Astrocyte of the spinal cord (primary cell): ENCODE measurements at regions not wholly inside any gene's neighbourhood (a gene's known extent, or its start where the extent isn't known, plus 50 kb on each side); places are given as distances from the start of the nearest gene placed in this dataset.

Experiments
- DNase-seq: peaks from one replicate; pipeline ENCODE4 v3.0.0; 2011; ENCODE audit warnings: low read depth, low spot score
- H3K4me3 ChIP-seq: 2 replicates; pipeline ENCODE4 v1.5.1; 2011; ENCODE audit warnings: low read depth, mild to moderate bottlenecking, low read length, moderate library complexity
- CTCF ChIP-seq: IDR thresholded peaks from 2 replicates; pipeline ENCODE4 v1.5.1; 2012; ENCODE audit warnings: low read depth, mild to moderate bottlenecking, low read length, inconsistent platforms
- in situ Hi-C: cut with HindIII; loops from 2 replicates; pipeline ENCODE4 v1.10.0; 2017; ENCODE audit warnings: low sequenced_read_pairs

GRCh38 chr13:22561581-22561980, 619.2 kb upstream of the SGCG start:
- TF ChIP-seq CTCF, result no peak
- in situ Hi-C loops, result no loop called here
- H3K4me3 ChIP-seq, result no peak overlapping the region
- DNase-seq, result no peak

GRCh38 chr13:22562116-22562515, 618.7 kb upstream of the SGCG start:
- H3K4me3 ChIP-seq, result no peak overlapping the region
- no peak for DNase-seq
- in situ Hi-C loops, result no loop called here
- no peak for TF ChIP-seq CTCF

GRCh38 chr13:22563272-22563671, 617.5 kb upstream of the SGCG start:
- no peak for DNase-seq
- H3K4me3 ChIP-seq, result no peak overlapping the region
- in situ Hi-C loops, result no loop called here
- TF ChIP-seq CTCF, result no peak

GRCh38 chr13:22569811-22570210, 611.0 kb upstream of the SGCG start:
- TF ChIP-seq CTCF, result no peak

GRCh38 chr13:22589880-22590279, 590.9 kb upstream of the SGCG start:
- H3K4me3 ChIP-seq, result no peak overlapping the region
- TF ChIP-seq CTCF, result no peak
- DNase-seq, result no peak
- in situ Hi-C loops, result no loop called here

More at GRCh38 chr13:22569811-22570210, 611.0 kb upstream of the SGCG start:
- in situ Hi-C loops, result no loop called here
- no peak overlapping the region for H3K4me3 ChIP-seq
- DNase-seq, result no peak

GRCh38 chr13:22592515-22592914, 588.3 kb upstream of the SGCG start:
- in situ Hi-C loops, result no loop called here
- no peak for TF ChIP-seq CTCF
- no peak for DNase-seq
- H3K4me3 ChIP-seq, result no peak overlapping the region

GRCh38 chr13:22594041-22594440, 586.7 kb upstream of the SGCG start:
- TF ChIP-seq CTCF, result no peak
- DNase-seq, result no peak
- in situ Hi-C loops, result no loop called here
- H3K4me3 ChIP-seq, result no peak overlapping the region
